ENCODE measurements at regions not wholly inside any gene's neighbourhood (a gene's known extent, or its start where the extent isn't known, plus 50 kb on each side); places are given as distances from the start of the nearest gene placed in this dataset.

- no peak for TF ChIP-seq EZH2 (IDR thresholded peaks at IDR 0.05; ENCODE audit: borderline replicate concordance)
- no peak for TF ChIP-seq CTCF (IDR thresholded peaks at IDR 0.05; ENCODE audit: poor library complexity)
- no peak for TF ChIP-seq EZH2phosphoT487 (IDR thresholded peaks at IDR 0.05; ENCODE audit: low read depth, severe bottlenecking, unreplicated experiment)
Measured at GRCh38 chr15:31554261-31554660, 227.6 kb downstream of the KLF13 start.

Data from hepatocyte (in vitro differentiated cells).